HEK293 (cell line): ENCODE measurements at regions not wholly inside any gene's neighbourhood (a gene's known extent, or its start where the extent isn't known, plus 50 kb on each side); places are given as distances from the start of the nearest gene placed in this dataset.

ENCODE experiments used
- CTCF ChIA-PET: fragments of 350-600 bp; formaldehyde crosslinking; extraction: SDS; loops from one replicate; lab custom pipeline; 2021; ENCODE audit warnings: antibody characterized with exemption; lab: Yijun Ruan, JAX
- POLR2A ChIA-PET: fragments of 300-600 bp; formaldehyde crosslinking; extraction: SDS; loops from one replicate; lab custom pipeline; 2020; ENCODE audit warnings: antibody characterized with exemption, inconsistent platforms; lab: Yijun Ruan, JAX
- H3K27ac ChIP-seq: fragments of 200-500 bp; sonication (Bioruptor generic); 2 replicates; pipeline ENCODE4 v1.5.1; 2014; ENCODE audit warnings: low read depth, low read length, control low read depth, inconsistent platforms; ENCODE audit errors: extremely low read depth
- H3K36me3 ChIP-seq, 2 experiments: fragments of 200-500 bp in 1 of 2; sonication (Bioruptor generic) in 1 of 2; 1 replicate in 1 of 2; 2 replicates in 1 of 2; pipeline ENCODE4 v1.5.1; 2014 to 2017; ENCODE audit warnings: inconsistent platforms in 2 of 2, low read length in 2 of 2; ENCODE audit not compliant: control insufficient read depth in 2 of 2, insufficient read depth in 1 of 2
- H3K4me1 ChIP-seq: fragments of 200-500 bp; sonication (Bioruptor generic); 2 replicates; pipeline ENCODE4 v1.5.1; 2014; ENCODE audit warnings: mild to moderate bottlenecking, low read length, inconsistent platforms; ENCODE audit not compliant: control insufficient read depth, insufficient read depth
- H3K4me3 ChIP-seq: 2 replicates; pipeline ENCODE4 v1.5.1; 2011; ENCODE audit warnings: low read depth, mild to moderate bottlenecking, control low read depth, low read length, moderate library complexity
- H3K9me3 ChIP-seq: fragments of 200-500 bp; sonication (Bioruptor generic); 2 replicates; pipeline ENCODE4 v1.5.1; 2014; ENCODE audit warnings: low read depth, low read length, inconsistent platforms; ENCODE audit not compliant: control insufficient read depth, insufficient read depth
- BCL11A ChIP-seq: fragments of 450-650 bp; formaldehyde crosslinking; IDR thresholded peaks from 2 replicates; pipeline ENCODE4 v1.5.1; 2016; ENCODE audit warnings: low read depth, missing biosample characterization, missing genetic modification characterization
- KLF10 ChIP-seq: fragments of 450-650 bp; IDR thresholded peaks from 2 replicates; pipeline ENCODE4 v1.5.1; 2018; ENCODE audit warnings: missing biosample characterization, mild to moderate bottlenecking, missing genetic modification characterization
- MYNN ChIP-seq: fragments of 450-650 bp; formaldehyde crosslinking; IDR thresholded peaks from 2 replicates; pipeline ENCODE4 v1.5.1; 2016; ENCODE audit warnings: missing biosample characterization, missing genetic modification characterization, borderline replicate concordance
- MZF1 ChIP-seq: fragments of 450-650 bp; formaldehyde crosslinking; IDR thresholded peaks from 2 replicates; pipeline ENCODE4 v1.5.1; 2017; ENCODE audit warnings: missing biosample characterization, missing genetic modification characterization, borderline replicate concordance
- WT1 ChIP-seq: fragments of 450-650 bp; formaldehyde crosslinking; IDR thresholded peaks from 2 replicates; pipeline ENCODE4 v1.5.1; 2016; ENCODE audit warnings: missing biosample characterization, missing genetic modification characterization
- YY1 ChIP-seq: fragments of 450-650 bp; formaldehyde crosslinking; IDR thresholded peaks from 2 replicates; pipeline ENCODE4 v1.5.1; 2018; ENCODE audit warnings: missing biosample characterization, missing genetic modification characterization
- ZBTB26 ChIP-seq: fragments of 450-650 bp; formaldehyde crosslinking; optimal IDR thresholded peaks from 2 replicates; pipeline ENCODE3; 2016; ENCODE audit warnings: missing biosample characterization, mild to moderate bottlenecking, missing genetic modification characterization
- ZBTB7A ChIP-seq: fragments of 450-650 bp; formaldehyde crosslinking; IDR thresholded peaks from 2 replicates; pipeline ENCODE4 v1.5.1; 2016; ENCODE audit warnings: low read depth, missing biosample characterization, missing genetic modification characterization
- ZFP69B ChIP-seq: fragments of 450-650 bp; formaldehyde crosslinking; IDR thresholded peaks from 2 replicates; pipeline ENCODE4 v1.5.1; 2016; ENCODE audit warnings: missing biosample characterization, missing genetic modification characterization
- ZNF133 ChIP-seq: fragments of 450-650 bp; formaldehyde crosslinking; IDR thresholded peaks from 2 replicates; pipeline ENCODE4 v1.5.1; 2016; ENCODE audit warnings: missing biosample characterization, missing genetic modification characterization
- ZNF175 ChIP-seq: fragments of 450-650 bp; formaldehyde crosslinking; IDR thresholded peaks from 2 replicates; pipeline ENCODE4 v1.5.1; 2016; ENCODE audit warnings: missing biosample characterization, missing genetic modification characterization
- ZNF366 ChIP-seq: fragments of 450-650 bp; formaldehyde crosslinking; conservative IDR thresholded peaks from 2 replicates; pipeline ENCODE4 v1.5.1; 2016; ENCODE audit warnings: missing biosample characterization, missing genetic modification characterization
- ZNF433 ChIP-seq: fragments of 450-650 bp; formaldehyde crosslinking; IDR thresholded peaks from 2 replicates; pipeline ENCODE4 v1.5.1; 2016; ENCODE audit warnings: missing biosample characterization, missing genetic modification characterization, low read depth
- ZNF549 ChIP-seq: fragments of 450-650 bp; IDR thresholded peaks from 2 replicates; pipeline ENCODE4 v1.5.1; 2018; ENCODE audit warnings: missing biosample characterization, missing genetic modification characterization, mild to moderate bottlenecking, inconsistent platforms, moderate library complexity
- ZNF555 ChIP-seq: fragments of 450-650 bp; formaldehyde crosslinking; conservative IDR thresholded peaks from 2 replicates; pipeline ENCODE4 v1.5.1; 2017; ENCODE audit warnings: missing biosample characterization, mild to moderate bottlenecking, missing genetic modification characterization, inconsistent platforms
- ZNF707 ChIP-seq: fragments of 450-650 bp; formaldehyde crosslinking; IDR thresholded peaks from 2 replicates; pipeline ENCODE4 v1.5.1; 2016; ENCODE audit warnings: missing biosample characterization, missing genetic modification characterization
- TF ChIP-seq, protein P1 (sequence below): fragments of 450-650 bp; formaldehyde crosslinking; IDR thresholded peaks from 2 replicates; pipeline ENCODE4 v1.5.1; 2016; ENCODE audit warnings: missing biosample characterization, missing genetic modification characterization
- TF ChIP-seq, protein P2 (sequence below): fragments of 450-650 bp; formaldehyde crosslinking; IDR thresholded peaks from 2 replicates; pipeline ENCODE4 v1.5.1; 2016; ENCODE audit warnings: missing biosample characterization, missing genetic modification characterization
- TF ChIP-seq, protein P3 (sequence below): fragments of 450-650 bp; formaldehyde crosslinking; IDR thresholded peaks from 2 replicates; pipeline ENCODE4 v1.5.1; 2016; ENCODE audit warnings: missing biosample characterization, missing genetic modification characterization
- TF ChIP-seq, protein P4 (sequence below): fragments of 450-650 bp; formaldehyde crosslinking; IDR thresholded peaks from 2 replicates; pipeline ENCODE4 v1.5.1; 2016; ENCODE audit warnings: missing biosample characterization, missing genetic modification characterization
- TF ChIP-seq, protein P5 (sequence below): fragments of 450-650 bp; formaldehyde crosslinking; conservative IDR thresholded peaks from 2 replicates; pipeline ENCODE4 v1.5.1; 2016; ENCODE audit warnings: low read depth, missing biosample characterization, missing genetic modification characterization

- TF ChIP-seq, protein P1, sequence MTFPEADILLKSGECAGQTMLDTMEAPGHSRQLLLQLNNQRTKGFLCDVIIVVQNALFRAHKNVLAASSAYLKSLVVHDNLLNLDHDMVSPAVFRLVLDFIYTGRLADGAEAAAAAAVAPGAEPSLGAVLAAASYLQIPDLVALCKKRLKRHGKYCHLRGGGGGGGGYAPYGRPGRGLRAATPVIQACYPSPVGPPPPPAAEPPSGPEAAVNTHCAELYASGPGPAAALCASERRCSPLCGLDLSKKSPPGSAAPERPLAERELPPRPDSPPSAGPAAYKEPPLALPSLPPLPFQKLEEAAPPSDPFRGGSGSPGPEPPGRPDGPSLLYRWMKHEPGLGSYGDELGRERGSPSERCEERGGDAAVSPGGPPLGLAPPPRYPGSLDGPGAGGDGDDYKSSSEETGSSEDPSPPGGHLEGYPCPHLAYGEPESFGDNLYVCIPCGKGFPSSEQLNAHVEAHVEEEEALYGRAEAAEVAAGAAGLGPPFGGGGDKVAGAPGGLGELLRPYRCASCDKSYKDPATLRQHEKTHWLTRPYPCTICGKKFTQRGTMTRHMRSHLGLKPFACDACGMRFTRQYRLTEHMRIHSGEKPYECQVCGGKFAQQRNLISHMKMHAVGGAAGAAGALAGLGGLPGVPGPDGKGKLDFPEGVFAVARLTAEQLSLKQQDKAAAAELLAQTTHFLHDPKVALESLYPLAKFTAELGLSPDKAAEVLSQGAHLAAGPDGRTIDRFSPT (tag by site-specific recombination), result no peak
- TF ChIP-seq WT1 (tag by site-specific recombination), result no peak
These were observed 219.2 kb upstream of the RASGEF1B start (continued) for GRCh38 chr4:81690871-81691270.

DNA sequence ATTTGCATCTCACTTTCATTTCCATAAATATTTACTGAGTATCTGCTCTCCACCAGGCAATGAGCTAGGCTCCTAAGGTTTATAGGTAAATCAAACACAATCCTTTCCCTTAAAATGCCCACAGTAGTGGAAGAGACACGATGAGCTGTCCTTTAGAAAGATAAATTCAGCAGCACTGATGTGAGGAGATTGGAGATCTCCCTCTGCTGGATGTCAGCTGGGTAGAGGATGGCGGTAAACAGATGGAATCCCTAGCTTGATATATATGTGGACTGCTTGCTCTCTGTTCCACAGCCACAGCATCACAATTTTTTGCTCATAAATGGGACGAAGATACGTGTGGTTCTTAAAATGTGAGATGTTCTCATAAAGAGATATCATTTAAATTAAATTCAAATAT lies 216.4 kb upstream of the RASGEF1B start:
- TF ChIP-seq YY1 (no peak), ZFP69B (tag by site-specific recombination) (no peak), ZNF555 (no peak), ZBTB7A (no peak), MZF1 (tag by site-specific recombination) (no peak), KLF10 (no peak), MYNN (tag by site-specific recombination) (no peak), BCL11A (tag by site-specific recombination) (no peak), ZNF366 (no peak), ZNF707 (no peak), ZNF175 (tag by site-specific recombination) (no peak), ZNF433 (no peak), ZBTB26 (tag by site-specific recombination) (no peak), ZNF549 (no peak), ZNF133 (tag by site-specific recombination) (no peak)
- TF ChIP-seq, protein P2, sequence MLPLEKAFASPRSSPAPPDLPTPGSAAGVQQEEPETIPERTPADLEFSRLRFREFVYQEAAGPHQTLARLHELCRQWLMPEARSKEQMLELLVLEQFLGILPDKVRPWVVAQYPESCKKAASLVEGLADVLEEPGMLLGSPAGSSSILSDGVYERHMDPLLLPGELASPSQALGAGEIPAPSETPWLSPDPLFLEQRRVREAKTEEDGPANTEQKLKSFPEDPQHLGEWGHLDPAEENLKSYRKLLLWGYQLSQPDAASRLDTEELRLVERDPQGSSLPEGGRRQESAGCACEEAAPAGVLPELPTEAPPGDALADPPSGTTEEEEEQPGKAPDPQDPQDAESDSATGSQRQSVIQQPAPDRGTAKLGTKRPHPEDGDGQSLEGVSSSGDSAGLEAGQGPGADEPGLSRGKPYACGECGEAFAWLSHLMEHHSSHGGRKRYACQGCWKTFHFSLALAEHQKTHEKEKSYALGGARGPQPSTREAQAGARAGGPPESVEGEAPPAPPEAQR (tag by site-specific recombination), result no peak
- TF ChIP-seq, protein P3, sequence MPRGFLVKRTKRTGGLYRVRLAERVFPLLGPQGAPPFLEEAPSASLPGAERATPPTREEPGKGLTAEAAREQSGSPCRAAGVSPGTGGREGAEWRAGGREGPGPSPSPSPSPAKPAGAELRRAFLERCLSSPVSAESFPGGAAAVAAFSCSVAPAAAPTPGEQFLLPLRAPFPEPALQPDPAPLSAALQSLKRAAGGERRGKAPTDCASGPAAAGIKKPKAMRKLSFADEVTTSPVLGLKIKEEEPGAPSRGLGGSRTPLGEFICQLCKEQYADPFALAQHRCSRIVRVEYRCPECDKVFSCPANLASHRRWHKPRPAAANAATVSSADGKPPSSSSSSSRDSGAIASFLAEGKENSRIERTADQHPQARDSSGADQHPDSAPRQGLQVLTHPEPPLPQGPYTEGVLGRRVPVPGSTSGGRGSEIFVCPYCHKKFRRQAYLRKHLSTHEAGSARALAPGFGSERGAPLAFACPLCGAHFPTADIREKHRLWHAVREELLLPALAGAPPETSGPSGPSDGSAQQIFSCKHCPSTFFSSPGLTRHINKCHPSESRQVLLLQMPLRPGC, result no peak
- TF ChIP-seq, protein P4, sequence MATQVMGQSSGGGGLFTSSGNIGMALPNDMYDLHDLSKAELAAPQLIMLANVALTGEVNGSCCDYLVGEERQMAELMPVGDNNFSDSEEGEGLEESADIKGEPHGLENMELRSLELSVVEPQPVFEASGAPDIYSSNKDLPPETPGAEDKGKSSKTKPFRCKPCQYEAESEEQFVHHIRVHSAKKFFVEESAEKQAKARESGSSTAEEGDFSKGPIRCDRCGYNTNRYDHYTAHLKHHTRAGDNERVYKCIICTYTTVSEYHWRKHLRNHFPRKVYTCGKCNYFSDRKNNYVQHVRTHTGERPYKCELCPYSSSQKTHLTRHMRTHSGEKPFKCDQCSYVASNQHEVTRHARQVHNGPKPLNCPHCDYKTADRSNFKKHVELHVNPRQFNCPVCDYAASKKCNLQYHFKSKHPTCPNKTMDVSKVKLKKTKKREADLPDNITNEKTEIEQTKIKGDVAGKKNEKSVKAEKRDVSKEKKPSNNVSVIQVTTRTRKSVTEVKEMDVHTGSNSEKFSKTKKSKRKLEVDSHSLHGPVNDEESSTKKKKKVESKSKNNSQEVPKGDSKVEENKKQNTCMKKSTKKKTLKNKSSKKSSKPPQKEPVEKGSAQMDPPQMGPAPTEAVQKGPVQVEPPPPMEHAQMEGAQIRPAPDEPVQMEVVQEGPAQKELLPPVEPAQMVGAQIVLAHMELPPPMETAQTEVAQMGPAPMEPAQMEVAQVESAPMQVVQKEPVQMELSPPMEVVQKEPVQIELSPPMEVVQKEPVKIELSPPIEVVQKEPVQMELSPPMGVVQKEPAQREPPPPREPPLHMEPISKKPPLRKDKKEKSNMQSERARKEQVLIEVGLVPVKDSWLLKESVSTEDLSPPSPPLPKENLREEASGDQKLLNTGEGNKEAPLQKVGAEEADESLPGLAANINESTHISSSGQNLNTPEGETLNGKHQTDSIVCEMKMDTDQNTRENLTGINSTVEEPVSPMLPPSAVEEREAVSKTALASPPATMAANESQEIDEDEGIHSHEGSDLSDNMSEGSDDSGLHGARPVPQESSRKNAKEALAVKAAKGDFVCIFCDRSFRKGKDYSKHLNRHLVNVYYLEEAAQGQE, result no peak
- TF ChIP-seq, protein P5, sequence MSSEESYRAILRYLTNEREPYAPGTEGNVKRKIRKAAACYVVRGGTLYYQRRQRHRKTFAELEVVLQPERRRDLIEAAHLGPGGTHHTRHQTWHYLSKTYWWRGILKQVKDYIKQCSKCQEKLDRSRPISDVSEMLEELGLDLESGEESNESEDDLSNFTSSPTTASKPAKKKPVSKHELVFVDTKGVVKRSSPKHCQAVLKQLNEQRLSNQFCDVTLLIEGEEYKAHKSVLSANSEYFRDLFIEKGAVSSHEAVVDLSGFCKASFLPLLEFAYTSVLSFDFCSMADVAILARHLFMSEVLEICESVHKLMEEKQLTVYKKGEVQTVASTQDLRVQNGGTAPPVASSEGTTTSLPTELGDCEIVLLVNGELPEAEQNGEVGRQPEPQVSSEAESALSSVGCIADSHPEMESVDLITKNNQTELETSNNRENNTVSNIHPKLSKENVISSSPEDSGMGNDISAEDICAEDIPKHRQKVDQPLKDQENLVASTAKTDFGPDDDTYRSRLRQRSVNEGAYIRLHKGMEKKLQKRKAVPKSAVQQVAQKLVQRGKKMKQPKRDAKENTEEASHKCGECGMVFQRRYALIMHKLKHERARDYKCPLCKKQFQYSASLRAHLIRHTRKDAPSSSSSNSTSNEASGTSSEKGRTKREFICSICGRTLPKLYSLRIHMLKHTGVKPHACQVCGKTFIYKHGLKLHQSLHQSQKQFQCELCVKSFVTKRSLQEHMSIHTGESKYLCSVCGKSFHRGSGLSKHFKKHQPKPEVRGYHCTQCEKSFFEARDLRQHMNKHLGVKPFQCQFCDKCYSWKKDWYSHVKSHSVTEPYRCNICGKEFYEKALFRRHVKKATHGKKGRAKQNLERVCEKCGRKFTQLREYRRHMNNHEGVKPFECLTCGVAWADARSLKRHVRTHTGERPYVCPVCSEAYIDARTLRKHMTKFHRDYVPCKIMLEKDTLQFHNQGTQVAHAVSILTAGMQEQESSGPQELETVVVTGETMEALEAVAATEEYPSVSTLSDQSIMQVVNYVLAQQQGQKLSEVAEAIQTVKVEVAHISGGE, result no peak
- H3K36me3 ChIP-seq, result no peaks in the 10 kb centered on the region
- H3K27ac ChIP-seq, result no peak overlapping the region
- H3K4me1 ChIP-seq, result no peaks in the 10 kb centered on the region
- no peaks in the 10 kb centered on the region for H3K9me3 ChIP-seq
- ChIA-PET POLR2A (no interaction called here), CTCF (interaction anchor here (1.4 kb wide), 2 partner anchors 12 to 221 kb away, joined by 5 to 7 read pairs; no protein-coding TSS in a partner anchor)
- no peak overlapping the region for H3K4me3 ChIP-seq
